ENCODE measurements at regions not wholly inside any gene's neighbourhood (a gene's known extent, or its start where the extent isn't known, plus 50 kb on each side); places are given as distances from the start of the nearest gene placed in this dataset.

DNA sequence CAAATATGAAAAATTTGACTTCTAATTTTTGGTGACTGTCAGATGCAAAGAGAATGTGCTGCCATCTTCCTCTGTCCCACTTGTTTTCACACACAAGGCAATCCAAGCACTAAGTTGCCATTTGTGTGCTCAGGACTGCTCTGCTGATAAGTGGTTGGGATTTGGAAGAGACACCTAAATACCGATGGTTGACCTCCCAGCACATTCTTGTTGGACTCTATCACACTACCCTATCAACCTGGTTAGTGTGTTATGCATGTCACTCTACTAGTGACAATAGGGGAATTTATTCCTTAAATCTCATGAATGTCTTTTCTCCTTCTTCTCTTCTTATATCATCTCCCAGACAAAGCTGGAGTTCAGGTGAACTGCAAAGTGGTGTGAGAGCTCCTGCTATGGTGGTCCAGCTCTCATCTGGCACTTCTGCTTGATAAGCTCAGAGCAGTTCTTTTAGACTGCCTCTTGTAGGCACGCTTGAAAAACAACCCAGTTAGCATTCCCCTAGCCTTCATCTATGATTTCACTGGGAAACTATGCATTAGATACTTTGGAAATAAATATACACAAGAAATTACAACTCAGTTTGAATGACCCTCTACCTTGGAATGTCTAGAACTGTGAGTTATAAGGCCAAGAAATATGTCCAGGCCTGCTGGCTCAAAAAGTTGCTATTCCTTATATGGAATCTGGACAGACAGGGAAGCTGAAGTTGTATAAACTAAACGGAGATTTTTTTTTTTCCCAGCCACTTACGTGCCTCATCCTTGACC is 404.8 kb downstream of the MEIS1 start:
- Histone ChIP-seq H3K4me3 (no peak overlapping the region), H3K4me1 (ENCODE audit: control insufficient read depth, insufficient read depth, low read length) (no peaks in the 10 kb centered on the region), H3K36me3 (ENCODE audit: control insufficient read depth in 2 of 2, insufficient read depth in 2 of 2, low read length in 1 of 2) (no peaks in the 10 kb centered on the region), H3K27me3 (replicated peaks in 1 of 2; ENCODE audit: control insufficient read depth in 2 of 2, insufficient read depth in 2 of 2, low read length in 1 of 2) (no peaks in the 10 kb centered on the region), H3K79me2 (ENCODE audit: control insufficient read depth, insufficient read depth, low read length) (no peaks in the 10 kb centered on the region), H3K4me2 (ENCODE audit: control insufficient read depth, insufficient read depth) (no peak overlapping the region), H4K20me1 (ENCODE audit: control insufficient read depth, insufficient read depth) (no peaks in the 10 kb centered on the region), H2AFZ (ENCODE audit: control insufficient read depth, low read depth, low read length) (no peak overlapping the region), H3K9ac (ENCODE audit: control insufficient read depth, insufficient read depth, low read length) (no peak overlapping the region), H3K9me3 (replicated peaks; ENCODE audit: control insufficient read depth, insufficient read depth, low read length) (no peaks in the 10 kb centered on the region), H3K27ac (ENCODE audit: control insufficient read depth, insufficient read depth) (no peak overlapping the region)
- WGBS (ENCODE audit: insufficient coverage, insufficient replicate concordance, low lambda C conversion rate, missing lambda C conversion rate) = 10% methylated on average over 4 of the region's 4 CpGs
- ChIA-PET SMC1A (ENCODE audit: uncharacterized antibody, unreplicated experiment) (no interaction called here), CTCF (no interaction called here), RAD21 (ENCODE audit: unreplicated experiment) (no interaction called here), POLR2A (no interaction called here)
- FAIRE-seq = no peak
- in situ Hi-C loops (cut with MboI) = no loop called here
- TF ChIP-seq, protein P1, sequence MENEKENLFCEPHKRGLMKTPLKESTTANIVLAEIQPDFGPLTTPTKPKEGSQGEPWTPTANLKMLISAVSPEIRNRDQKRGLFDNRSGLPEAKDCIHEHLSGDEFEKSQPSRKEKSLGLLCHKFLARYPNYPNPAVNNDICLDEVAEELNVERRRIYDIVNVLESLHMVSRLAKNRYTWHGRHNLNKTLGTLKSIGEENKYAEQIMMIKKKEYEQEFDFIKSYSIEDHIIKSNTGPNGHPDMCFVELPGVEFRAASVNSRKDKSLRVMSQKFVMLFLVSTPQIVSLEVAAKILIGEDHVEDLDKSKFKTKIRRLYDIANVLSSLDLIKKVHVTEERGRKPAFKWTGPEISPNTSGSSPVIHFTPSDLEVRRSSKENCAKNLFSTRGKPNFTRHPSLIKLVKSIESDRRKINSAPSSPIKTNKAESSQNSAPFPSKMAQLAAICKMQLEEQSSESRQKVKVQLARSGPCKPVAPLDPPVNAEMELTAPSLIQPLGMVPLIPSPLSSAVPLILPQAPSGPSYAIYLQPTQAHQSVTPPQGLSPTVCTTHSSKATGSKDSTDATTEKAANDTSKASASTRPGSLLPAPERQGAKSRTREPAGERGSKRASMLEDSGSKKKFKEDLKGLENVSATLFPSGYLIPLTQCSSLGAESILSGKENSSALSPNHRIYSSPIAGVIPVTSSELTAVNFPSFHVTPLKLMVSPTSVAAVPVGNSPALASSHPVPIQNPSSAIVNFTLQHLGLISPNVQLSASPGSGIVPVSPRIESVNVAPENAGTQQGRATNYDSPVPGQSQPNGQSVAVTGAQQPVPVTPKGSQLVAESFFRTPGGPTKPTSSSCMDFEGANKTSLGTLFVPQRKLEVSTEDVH (IDR thresholded peaks at IDR 0.05; ENCODE audit: low read depth, partially characterized antibody) = no peak
- no peak for TF ChIP-seq TCF7 (IDR thresholded peaks at IDR 0.05; ENCODE audit: borderline replicate concordance)
- DNase-seq (ENCODE audit: low read depth, low spot score) = no peak
- BruUV-seq (replicated peaks) = no TSS peak
- ATAC-seq = no peak
- intact Hi-C loops (cut with micrococcal nuclease; ENCODE audit: unreplicated experiment) = no loop called here

DNA sequence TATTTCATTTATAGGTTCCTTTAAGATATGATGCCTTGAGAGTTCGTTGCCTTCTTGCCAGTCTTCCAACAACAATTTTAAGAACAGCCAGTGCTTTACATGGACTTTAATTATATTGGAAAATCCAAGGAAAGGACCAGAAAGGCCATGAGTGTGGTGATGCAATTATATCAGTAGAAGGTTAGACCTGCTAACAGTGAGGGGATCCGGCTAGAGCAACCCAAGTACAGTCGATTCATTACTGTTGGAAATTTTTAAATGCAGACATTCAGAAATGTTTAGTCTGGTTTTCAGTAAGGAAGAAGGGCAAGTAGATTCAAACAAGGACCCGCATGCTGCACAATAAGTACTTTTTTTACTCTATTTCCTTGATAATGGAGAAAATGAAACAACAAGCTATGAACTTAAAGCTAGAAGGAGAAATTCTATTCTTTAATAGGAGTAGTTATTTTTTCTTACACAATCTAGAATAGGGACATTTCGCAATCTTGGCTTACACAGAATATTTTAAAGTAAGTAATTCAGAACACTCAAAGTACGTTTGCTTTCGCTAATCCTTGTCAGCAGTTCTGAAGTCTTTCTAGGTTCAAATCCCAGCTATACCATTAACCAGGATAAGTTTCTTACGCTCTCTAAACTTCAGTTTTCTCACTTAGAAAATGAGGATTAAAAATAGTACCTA is 405.5 kb downstream of the MEIS1 start:
- ATAC-seq (no peak), FAIRE-seq (no peak), DNase-seq (ENCODE audit: low read depth, low spot score) (no peak)
- POLR2A ChIA-PET = no interaction called here
- H3K9me3 ChIP-seq (replicated peaks; ENCODE audit: control insufficient read depth, insufficient read depth, low read length) = no peaks in the 10 kb centered on the region
- no peaks in the 10 kb centered on the region for H3K79me2 ChIP-seq (ENCODE audit: control insufficient read depth, insufficient read depth, low read length)
- H3K36me3 ChIP-seq (ENCODE audit: control insufficient read depth in 2 of 2, insufficient read depth in 2 of 2, low read length in 1 of 2) = no peaks in the 10 kb centered on the region
- no peaks in the 10 kb centered on the region for H4K20me1 ChIP-seq (ENCODE audit: control insufficient read depth, insufficient read depth)
- intact Hi-C loops (cut with micrococcal nuclease; ENCODE audit: unreplicated experiment) (no loop called here), in situ Hi-C loops (cut with MboI) (no loop called here)
- no peak overlapping the region for H3K4me2 ChIP-seq (ENCODE audit: control insufficient read depth, insufficient read depth)
- no peak overlapping the region for H3K9ac ChIP-seq (ENCODE audit: control insufficient read depth, insufficient read depth, low read length)
- 34% methylated on average over 8 of the region's 8 CpGs for WGBS (ENCODE audit: insufficient coverage, insufficient replicate concordance, low lambda C conversion rate, missing lambda C conversion rate)
- SMC1A ChIA-PET (ENCODE audit: uncharacterized antibody, unreplicated experiment) = no interaction called here
- H3K27ac ChIP-seq (ENCODE audit: control insufficient read depth, insufficient read depth) = no peak overlapping the region
- no TSS peak for BruUV-seq (replicated peaks)
- no peaks in the 10 kb centered on the region for H3K4me1 ChIP-seq (ENCODE audit: control insufficient read depth, insufficient read depth, low read length)
- CTCF ChIA-PET = no interaction called here
- H2AFZ ChIP-seq (ENCODE audit: control insufficient read depth, low read depth, low read length) = no peak overlapping the region
- RAD21 ChIA-PET (ENCODE audit: unreplicated experiment) = no interaction called here
- no peaks in the 10 kb centered on the region for H3K27me3 ChIP-seq (replicated peaks in 1 of 2; ENCODE audit: control insufficient read depth in 2 of 2, insufficient read depth in 2 of 2, low read length in 1 of 2)
- no peak overlapping the region for H3K4me3 ChIP-seq
- TF ChIP-seq MTA2 (IDR thresholded peaks at IDR 0.05; ENCODE audit: low read depth) = no peak
- TF ChIP-seq ZBED1 (IDR thresholded peaks at IDR 0.05; ENCODE audit: borderline replicate concordance) = no peak
- TF ChIP-seq TCF3 (IDR thresholded peaks at IDR 0.05; ENCODE audit: borderline replicate concordance, insufficient read depth, low read depth, low read length) = no peak
- TF ChIP-seq, protein P2, sequence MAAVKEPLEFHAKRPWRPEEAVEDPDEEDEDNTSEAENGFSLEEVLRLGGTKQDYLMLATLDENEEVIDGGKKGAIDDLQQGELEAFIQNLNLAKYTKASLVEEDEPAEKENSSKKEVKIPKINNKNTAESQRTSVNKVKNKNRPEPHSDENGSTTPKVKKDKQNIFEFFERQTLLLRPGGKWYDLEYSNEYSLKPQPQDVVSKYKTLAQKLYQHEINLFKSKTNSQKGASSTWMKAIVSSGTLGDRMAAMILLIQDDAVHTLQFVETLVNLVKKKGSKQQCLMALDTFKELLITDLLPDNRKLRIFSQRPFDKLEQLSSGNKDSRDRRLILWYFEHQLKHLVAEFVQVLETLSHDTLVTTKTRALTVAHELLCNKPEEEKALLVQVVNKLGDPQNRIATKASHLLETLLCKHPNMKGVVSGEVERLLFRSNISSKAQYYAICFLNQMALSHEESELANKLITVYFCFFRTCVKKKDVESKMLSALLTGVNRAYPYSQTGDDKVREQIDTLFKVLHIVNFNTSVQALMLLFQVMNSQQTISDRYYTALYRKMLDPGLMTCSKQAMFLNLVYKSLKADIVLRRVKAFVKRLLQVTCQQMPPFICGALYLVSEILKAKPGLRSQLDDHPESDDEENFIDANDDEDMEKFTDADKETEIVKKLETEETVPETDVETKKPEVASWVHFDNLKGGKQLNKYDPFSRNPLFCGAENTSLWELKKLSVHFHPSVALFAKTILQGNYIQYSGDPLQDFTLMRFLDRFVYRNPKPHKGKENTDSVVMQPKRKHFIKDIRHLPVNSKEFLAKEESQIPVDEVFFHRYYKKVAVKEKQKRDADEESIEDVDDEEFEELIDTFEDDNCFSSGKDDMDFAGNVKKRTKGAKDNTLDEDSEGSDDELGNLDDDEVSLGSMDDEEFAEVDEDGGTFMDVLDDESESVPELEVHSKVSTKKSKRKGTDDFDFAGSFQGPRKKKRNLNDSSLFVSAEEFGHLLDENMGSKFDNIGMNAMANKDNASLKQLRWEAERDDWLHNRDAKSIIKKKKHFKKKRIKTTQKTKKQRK (IDR thresholded peaks at IDR 0.05; ENCODE audit: low read depth, low read length) = no peak
- no peak for TF ChIP-seq ZNF622 (IDR thresholded peaks at IDR 0.05)
- TF ChIP-seq CHD4 (IDR thresholded peaks at IDR 0.05) = no peak
- no peak for TF ChIP-seq IKZF2 (IDR thresholded peaks at IDR 0.05)

All from GM12878 (cell line).